ENCODE measurements at regions not wholly inside any gene's neighbourhood (a gene's known extent, or its start where the extent isn't known, plus 50 kb on each side); places are given as distances from the start of the nearest gene placed in this dataset.

GRCh38 chr2:64325852-64326577 lies 127.9 kb upstream of the LGALSL start:
- no peaks in the 10 kb centered on the region for H3K36me3 Mint-ChIP-seq (ENCODE audit: low read depth)
- peak overlapping the region; percentile 86 for H3K27ac Mint-ChIP-seq
- H3K9me3 ChIP-seq (ENCODE audit: control insufficient read depth, low read length, poor library complexity, severe bottlenecking): no peaks in the 10 kb centered on the region
- peaks cover 4% of the 10 kb centered on the region for H3K27me3 Mint-ChIP-seq
- no peak for DNase-seq
- ATAC-seq: peak; percentile 87
- peaks cover 30% of the 10 kb centered on the region for H3K4me1 Mint-ChIP-seq
- H3K4me3 Mint-ChIP-seq: peak overlapping the region; percentile 84

DNA sequence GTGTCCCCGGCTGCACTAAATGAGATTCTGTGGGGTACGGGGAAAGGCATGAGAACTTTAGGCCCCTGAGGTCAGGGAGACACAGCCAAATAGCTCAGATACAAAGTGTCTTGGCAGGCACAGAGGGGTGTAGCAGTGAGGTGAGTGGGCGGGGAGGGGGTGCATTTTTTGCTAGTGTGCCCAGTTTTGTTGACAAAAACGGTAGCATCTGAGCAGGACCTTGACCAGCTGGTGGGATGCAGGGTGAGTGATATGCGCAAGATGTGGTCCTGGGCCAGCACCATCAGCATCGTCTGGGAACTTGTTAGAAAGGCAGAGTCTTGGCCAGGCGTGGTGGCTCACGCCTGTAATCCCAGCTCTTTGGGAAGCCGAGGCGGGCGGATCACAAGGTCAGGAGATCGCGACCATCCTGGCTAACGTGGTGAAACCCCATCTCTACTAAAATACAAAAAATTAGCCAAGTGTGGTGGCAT lies 127.3 kb upstream of the LGALSL start:
- no peaks in the 10 kb centered on the region for H3K36me3 Mint-ChIP-seq (ENCODE audit: low read depth)
- DNase-seq (no peak), ATAC-seq (no peak)
- peak overlapping the region; percentile 84 for H3K4me3 Mint-ChIP-seq
- H3K4me1 Mint-ChIP-seq: peaks cover 30% of the 10 kb centered on the region
- H3K27me3 Mint-ChIP-seq: peaks cover 3% of the 10 kb centered on the region
- H3K27ac Mint-ChIP-seq: peak overlapping the region; percentile 86
- H3K9me3 ChIP-seq (ENCODE audit: control insufficient read depth, low read length, poor library complexity, severe bottlenecking): no peaks in the 10 kb centered on the region

DNA sequence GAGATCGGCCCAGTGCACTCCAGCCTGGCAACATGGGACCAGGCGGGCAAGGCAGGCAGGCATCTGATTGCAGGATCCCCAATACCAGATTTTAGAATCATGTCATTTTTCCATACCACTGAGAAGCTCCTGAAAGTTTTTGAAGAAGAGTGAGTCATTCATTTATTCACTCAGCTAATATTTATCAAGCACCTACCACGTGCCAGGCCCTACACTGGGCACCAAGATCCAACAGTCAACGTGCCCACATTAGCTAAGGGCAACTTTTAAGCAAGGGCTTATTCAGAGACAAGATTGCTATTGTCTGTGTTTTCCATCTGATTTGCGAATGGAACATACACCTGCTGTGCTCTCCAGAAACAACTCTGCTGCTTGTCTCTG lies 126.8 kb upstream of the LGALSL start:
- H3K27me3 Mint-ChIP-seq: no peaks in the 10 kb centered on the region
- H3K27ac Mint-ChIP-seq: peak overlapping the region; percentile 86
- peaks cover 30% of the 10 kb centered on the region for H3K4me1 Mint-ChIP-seq
- H3K4me3 Mint-ChIP-seq: peak overlapping the region; percentile 78
- no peaks in the 10 kb centered on the region for H3K36me3 Mint-ChIP-seq (ENCODE audit: low read depth)
- H3K9me3 ChIP-seq (ENCODE audit: control insufficient read depth, low read length, poor library complexity, severe bottlenecking): no peaks in the 10 kb centered on the region
- no peak for DNase-seq
- ATAC-seq: no peak

DNA sequence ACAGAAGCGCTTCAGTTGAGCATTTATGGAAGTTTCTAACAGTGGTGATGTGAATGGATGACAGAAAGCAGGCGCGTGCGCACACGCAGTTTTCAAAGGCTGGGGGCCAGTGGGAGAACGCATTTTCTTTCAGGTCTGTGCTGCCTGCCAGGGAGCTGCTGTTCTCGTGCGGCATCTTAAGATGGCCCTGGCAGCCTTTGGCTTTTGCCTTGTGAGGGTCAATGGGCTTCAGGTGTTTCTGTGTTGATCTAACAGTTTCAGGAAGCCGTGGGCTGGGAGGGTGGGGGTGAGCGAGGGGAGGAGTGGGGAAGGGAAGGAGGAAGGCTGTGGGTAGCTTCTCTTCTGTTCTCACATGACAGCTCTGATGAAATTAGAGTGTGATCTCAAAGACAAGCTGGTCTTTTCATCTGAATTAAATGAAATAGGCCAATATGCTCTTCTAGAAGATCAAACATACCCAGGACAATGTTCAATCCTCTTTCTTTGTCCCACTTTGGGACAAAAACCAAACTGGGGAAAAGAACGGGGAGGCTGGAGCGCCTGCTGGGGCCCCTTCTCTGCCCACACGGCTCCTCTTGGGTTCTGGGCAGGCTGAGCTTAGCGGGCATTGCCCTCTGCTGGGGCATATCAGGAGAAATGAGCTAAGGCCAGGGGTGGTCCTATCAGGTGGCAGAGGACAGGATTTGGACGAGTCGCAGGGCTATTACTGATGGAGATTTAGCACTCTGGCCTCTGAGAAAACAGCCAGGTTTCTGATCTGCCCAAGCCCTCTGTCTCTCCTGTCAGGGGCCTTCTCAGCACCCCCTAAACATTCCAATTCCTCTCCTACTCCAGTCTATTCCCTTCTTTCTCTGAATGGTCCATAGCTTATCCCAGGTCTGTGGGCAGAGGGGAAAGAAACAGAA lies 126.2 kb upstream of the LGALSL start:
- Mint-ChIP-seq H3K27ac (peak overlapping the region; percentile 86), H3K4me3 (peak overlapping the region; percentile 78), H3K36me3 (ENCODE audit: low read depth) (no peaks in the 10 kb centered on the region), H3K27me3 (no peaks in the 10 kb centered on the region), H3K4me1 (peaks cover 28% of the 10 kb centered on the region)
- H3K9me3 ChIP-seq (ENCODE audit: control insufficient read depth, low read length, poor library complexity, severe bottlenecking): no peaks in the 10 kb centered on the region
- peak; percentile 61 for ATAC-seq
- DNase-seq: peak in 1 of 3 donors; percentile 16

DNA sequence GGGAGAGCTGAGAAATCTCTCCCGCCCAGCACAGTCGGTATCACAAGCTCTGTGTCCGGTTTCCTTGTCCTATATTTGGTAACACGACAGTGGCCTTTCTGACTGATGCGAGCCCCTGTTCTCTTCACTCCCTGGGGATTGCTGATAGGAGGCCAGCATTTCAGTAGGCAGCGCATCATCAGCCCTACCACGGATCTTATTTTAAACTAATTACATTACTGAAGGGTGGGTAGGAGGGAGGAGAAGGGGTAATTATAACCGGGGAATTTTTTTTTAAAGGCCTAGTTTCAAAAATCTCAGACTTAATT lies 125.6 kb upstream of the LGALSL start:
- H3K27me3 Mint-ChIP-seq: no peaks in the 10 kb centered on the region
- H3K9me3 ChIP-seq (ENCODE audit: control insufficient read depth, low read length, poor library complexity, severe bottlenecking): no peaks in the 10 kb centered on the region
- H3K36me3 Mint-ChIP-seq (ENCODE audit: low read depth): no peaks in the 10 kb centered on the region
- DNase-seq (no peak), ATAC-seq (no peak)
- peaks cover 26% of the 10 kb centered on the region for H3K4me1 Mint-ChIP-seq
- peak overlapping the region; percentile 86 for H3K27ac Mint-ChIP-seq
- H3K4me3 Mint-ChIP-seq: no peak overlapping the region

DNA sequence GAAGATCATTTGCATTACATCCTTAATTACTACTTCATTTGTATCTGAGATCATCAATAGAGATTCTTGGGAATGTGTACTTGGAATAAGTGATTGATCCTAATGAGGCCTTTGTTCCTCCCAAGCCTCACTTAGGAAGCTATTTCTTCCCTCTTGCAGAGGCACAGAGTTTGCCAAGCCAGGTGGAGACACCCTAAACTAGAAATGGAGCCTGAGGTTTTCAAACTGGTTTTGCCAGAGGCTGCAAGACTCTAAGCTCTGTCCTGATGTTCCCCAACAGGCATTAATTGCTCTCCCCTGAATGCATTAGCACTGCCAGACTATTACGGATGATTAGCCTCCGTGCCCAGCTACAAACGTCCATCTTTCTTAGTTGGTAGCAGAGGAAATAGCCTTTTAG lies 125.2 kb upstream of the LGALSL start:
- no peaks in the 10 kb centered on the region for H3K27me3 Mint-ChIP-seq
- ATAC-seq: no peak
- no peak overlapping the region for H3K4me3 Mint-ChIP-seq
- no peak for DNase-seq
- no peaks in the 10 kb centered on the region for H3K36me3 Mint-ChIP-seq (ENCODE audit: low read depth)
- H3K4me1 Mint-ChIP-seq: peaks cover 26% of the 10 kb centered on the region
- no peaks in the 10 kb centered on the region for H3K9me3 ChIP-seq (ENCODE audit: control insufficient read depth, low read length, poor library complexity, severe bottlenecking)
- H3K27ac Mint-ChIP-seq: peak overlapping the region; percentile 86

DNA sequence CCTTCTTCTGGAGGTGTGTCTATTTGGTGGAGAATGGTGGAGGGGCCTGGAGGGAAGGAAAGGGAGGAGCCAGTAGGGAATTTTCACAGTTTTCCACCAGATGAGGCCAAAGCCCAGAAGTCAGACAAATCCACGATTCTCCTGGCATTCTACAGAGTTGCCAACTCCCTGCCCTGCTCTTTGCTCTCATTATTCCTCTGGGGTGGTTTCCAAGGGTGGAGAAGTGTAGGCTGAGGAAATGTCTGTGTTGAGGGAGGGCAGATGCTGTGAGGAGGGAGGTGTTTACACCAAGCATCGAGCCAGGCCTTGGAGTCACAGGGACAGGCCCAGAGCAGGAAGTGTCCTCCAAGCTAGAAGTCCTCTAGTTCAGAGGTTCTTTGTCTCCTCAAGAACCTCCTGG lies 124.1 kb upstream of the LGALSL start:
- ATAC-seq: no peak
- Mint-ChIP-seq H3K27me3 (no peaks in the 10 kb centered on the region), H3K4me3 (no peak overlapping the region), H3K36me3 (ENCODE audit: low read depth) (no peaks in the 10 kb centered on the region), H3K27ac (peak overlapping the region; percentile 86), H3K4me1 (peaks cover 26% of the 10 kb centered on the region)
- DNase-seq: no peak
- H3K9me3 ChIP-seq (ENCODE audit: control insufficient read depth, low read length, poor library complexity, severe bottlenecking): no peaks in the 10 kb centered on the region

GRCh38 chr2:64330281-64331113 lies 123.5 kb upstream of the LGALSL start:
- no peak overlapping the region for H3K4me3 Mint-ChIP-seq
- no peaks in the 10 kb centered on the region for H3K9me3 ChIP-seq (ENCODE audit: control insufficient read depth, low read length, poor library complexity, severe bottlenecking)
- ATAC-seq: peak; percentile 43
- no peaks in the 10 kb centered on the region for H3K27me3 Mint-ChIP-seq
- no peaks in the 10 kb centered on the region for H3K36me3 Mint-ChIP-seq (ENCODE audit: low read depth)
- H3K27ac Mint-ChIP-seq: peak overlapping the region; percentile 86
- peaks cover 22% of the 10 kb centered on the region for H3K4me1 Mint-ChIP-seq
- peak; percentile 53 to 71 (median 61) for DNase-seq

DNA sequence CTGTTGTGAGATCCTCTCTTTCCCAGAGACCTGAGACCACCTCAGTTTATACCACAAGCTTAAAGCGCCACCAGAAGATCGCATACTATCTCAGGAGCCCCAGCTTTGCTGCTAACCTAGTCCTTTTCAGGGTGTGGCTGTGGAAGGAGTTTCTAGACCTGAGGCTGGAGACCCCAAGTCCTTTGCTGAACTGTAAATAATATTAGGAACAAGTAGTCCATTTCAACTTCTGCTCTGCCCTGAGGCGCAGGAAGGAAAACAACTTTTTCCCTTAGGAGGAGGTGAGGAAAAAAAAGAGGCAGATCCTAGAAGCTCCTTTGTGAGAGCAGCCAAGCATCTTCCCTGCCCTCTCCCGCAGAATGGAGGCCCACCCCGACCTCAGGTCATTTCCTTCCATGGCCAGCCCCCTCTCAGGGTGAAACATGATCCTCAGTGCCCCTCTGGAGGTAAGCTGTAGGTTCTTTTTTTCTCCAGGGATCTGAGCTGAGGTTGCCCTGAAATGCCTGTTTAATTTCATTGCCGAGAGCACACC lies 122.8 kb upstream of the LGALSL start:
- Mint-ChIP-seq H3K36me3 (ENCODE audit: low read depth) (no peaks in the 10 kb centered on the region), H3K27ac (peak overlapping the region; percentile 19), H3K4me3 (no peak overlapping the region), H3K27me3 (no peaks in the 10 kb centered on the region), H3K4me1 (peaks cover 15% of the 10 kb centered on the region)
- DNase-seq: no peak
- H3K9me3 ChIP-seq (ENCODE audit: control insufficient read depth, low read length, poor library complexity, severe bottlenecking): no peaks in the 10 kb centered on the region
- no peak for ATAC-seq

- H3K27ac Mint-ChIP-seq: no peak overlapping the region
- H3K9me3 ChIP-seq (ENCODE audit: control insufficient read depth, low read length, poor library complexity, severe bottlenecking): no peaks in the 10 kb centered on the region
- no peak overlapping the region for H3K4me3 Mint-ChIP-seq
- no peaks in the 10 kb centered on the region for H3K27me3 Mint-ChIP-seq
- no peak for DNase-seq
- H3K36me3 Mint-ChIP-seq (ENCODE audit: low read depth): no peaks in the 10 kb centered on the region
- ATAC-seq: no peak
- peaks cover 9% of the 10 kb centered on the region for H3K4me1 Mint-ChIP-seq
Observed at GRCh38 chr2:64331849-64332699, 121.9 kb upstream of the LGALSL start.

DNA sequence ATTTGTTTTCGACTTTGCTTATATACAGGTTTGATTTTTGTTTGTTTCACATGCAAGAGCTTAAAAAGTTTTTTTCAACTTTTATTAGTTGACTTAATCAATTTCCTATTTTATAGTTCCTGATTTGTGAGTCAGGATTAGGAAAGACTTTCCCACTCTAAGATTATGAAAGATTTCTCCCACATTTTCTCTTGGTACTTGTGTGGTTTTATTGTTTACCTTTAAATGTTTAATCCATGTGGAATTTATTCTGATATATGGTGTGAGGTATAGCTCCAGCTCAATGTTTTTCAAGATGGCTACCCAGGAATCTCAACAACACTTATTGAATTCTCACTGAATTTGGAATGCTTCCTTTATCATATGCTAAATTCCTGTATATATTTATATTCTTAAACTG lies 117.8 kb upstream of the LGALSL start:
- Mint-ChIP-seq H3K36me3 (ENCODE audit: low read depth) (peaks cover 3% of the 10 kb centered on the region), H3K27ac (no peak overlapping the region), H3K4me3 (no peak overlapping the region), H3K27me3 (peaks cover 15% of the 10 kb centered on the region), H3K4me1 (no peaks in the 10 kb centered on the region)
- DNase-seq: no peak
- no peaks in the 10 kb centered on the region for H3K9me3 ChIP-seq (ENCODE audit: control insufficient read depth, low read length, poor library complexity, severe bottlenecking)
- no peak for ATAC-seq

GRCh38 chr2:64337314-64337713 lies 116.6 kb upstream of the LGALSL start:
- H3K27ac Mint-ChIP-seq: no peak overlapping the region
- H3K36me3 Mint-ChIP-seq (ENCODE audit: low read depth): peaks cover 3% of the 10 kb centered on the region
- no peaks in the 10 kb centered on the region for H3K9me3 ChIP-seq (ENCODE audit: control insufficient read depth, low read length, poor library complexity, severe bottlenecking)
- no peaks in the 10 kb centered on the region for H3K4me1 Mint-ChIP-seq
- H3K4me3 Mint-ChIP-seq: no peak overlapping the region
- no peak for ATAC-seq
- H3K27me3 Mint-ChIP-seq: peaks cover 24% of the 10 kb centered on the region
- no peak for DNase-seq
